IMR-90 (cell line): ENCODE measurements at regions not wholly inside any gene's neighbourhood (a gene's known extent, or its start where the extent isn't known, plus 50 kb on each side); places are given as distances from the start of the nearest gene placed in this dataset.

Source experiments
- ATAC-seq: fragments of 200-7000 bp; cut with Tn5 transposase; 2 replicates; pipeline ENCODE4 v1.9.1; 2020; ENCODE audit warnings: low read depth, mild to moderate bottlenecking, moderate library complexity
- BruUV-seq: library from RNA; stranded (reverse); fragments of 400-500 nt; replicated peaks from 2 replicates; lab custom pipeline; 2021; lab: Mats Ljungman, UMichigan
- CTCF ChIA-PET: fragments of 300-600 bp; formaldehyde crosslinking; extraction: SDS; loops from one replicate; lab custom pipeline; 2021; ENCODE audit warnings: antibody characterized with exemption; lab: Yijun Ruan, JAX
- POLR2A ChIA-PET: fragments of 300-600 bp; sonication (Branson Sonifier 250); formaldehyde crosslinking; loops from one replicate; lab custom pipeline; 2022; ENCODE audit warnings: antibody characterized with exemption; ENCODE audit not compliant: unreplicated experiment; lab: Charles Lee
- DNase-seq: peaks from one replicate; pipeline ENCODE4 v3.0.0; 2013
- H2AFZ ChIP-seq: replicated peaks from 2 replicates; pipeline ENCODE3; 2013; ENCODE audit warnings: low read length, mild to moderate bottlenecking; ENCODE audit not compliant: poor library complexity
- H2AK5ac ChIP-seq: 2 replicates; pipeline ENCODE4 v1.6.1; 2013; ENCODE audit warnings: low read depth, low read length, inconsistent platforms
- H2AK9ac ChIP-seq: replicated peaks from 2 replicates; pipeline ENCODE3; 2013; ENCODE audit warnings: mild to moderate bottlenecking, low read depth, low read length, moderate library complexity; ENCODE audit not compliant: poor library complexity
- H2BK120ac ChIP-seq: 2 replicates; pipeline ENCODE4 v1.6.1; 2013; ENCODE audit warnings: low read depth, low read length, inconsistent platforms
- H2BK15ac ChIP-seq: 3 replicates; pipeline ENCODE4 v1.6.1; 2013; ENCODE audit warnings: low read depth, low read length, inconsistent platforms
- H2BK20ac ChIP-seq: 2 replicates; pipeline ENCODE4 v1.6.1; 2013; ENCODE audit warnings: low read depth, mild to moderate bottlenecking, inconsistent platforms, low read length, moderate library complexity
- H2BK5ac ChIP-seq: 2 replicates; pipeline ENCODE4 v1.6.1; 2013; ENCODE audit warnings: mild to moderate bottlenecking, low read depth, low read length, inconsistent platforms; ENCODE audit not compliant: poor library complexity, severe bottlenecking
- H3K14ac ChIP-seq: replicated peaks from 2 replicates; pipeline ENCODE4 v1.6.1; 2013; ENCODE audit warnings: low read depth, low read length, inconsistent platforms
- H3K18ac ChIP-seq: 2 replicates; pipeline ENCODE4 v1.6.1; 2013; ENCODE audit warnings: low read depth, low read length, control low read depth
- H3K23ac ChIP-seq: 2 replicates; pipeline ENCODE4 v1.6.1; 2013; ENCODE audit warnings: low read depth, low read length, inconsistent platforms
- H3K27ac ChIP-seq: 2 replicates; pipeline ENCODE4 v1.5.1; 2013; ENCODE audit warnings: mild to moderate bottlenecking, control low read depth, low read length; ENCODE audit not compliant: insufficient read depth
- H3K27me3 ChIP-seq: 2 replicates; pipeline ENCODE4 v1.6.1; 2013; ENCODE audit warnings: low read length; ENCODE audit not compliant: control insufficient read depth, insufficient read depth
- H3K36me3 ChIP-seq: 2 replicates; pipeline ENCODE4 v1.6.1; 2013; ENCODE audit warnings: low read length, mixed read lengths; ENCODE audit not compliant: control insufficient read depth, insufficient read depth
- H3K4ac ChIP-seq: 2 replicates; pipeline ENCODE4 v1.6.1; 2013; ENCODE audit warnings: low read depth, low read length, inconsistent platforms
- H3K4me1 ChIP-seq: 2 replicates; pipeline ENCODE4 v1.6.1; 2013; ENCODE audit warnings: low read length, mixed read lengths; ENCODE audit not compliant: control insufficient read depth, insufficient read depth
- H3K4me2 ChIP-seq: 2 replicates; pipeline ENCODE4 v1.6.1; 2013; ENCODE audit warnings: low read depth, mild to moderate bottlenecking, control low read depth, low read length, moderate library complexity
- H3K4me3 ChIP-seq: 2 replicates; pipeline ENCODE4 v1.5.1; 2013; ENCODE audit warnings: low read depth, mild to moderate bottlenecking, control low read depth, low read length, moderate library complexity; ENCODE audit not compliant: insufficient read depth
- H3K56ac ChIP-seq: 2 replicates; pipeline ENCODE4 v1.6.1; 2013; ENCODE audit warnings: low read length, inconsistent platforms; ENCODE audit not compliant: insufficient read depth; ENCODE audit errors: extremely low read depth
- H3K79me1 ChIP-seq, 2 experiments: 2 replicates each; pipeline ENCODE4 v1.6.1; 2013; ENCODE audit warnings: low read length in 2 of 2, inconsistent platforms in 1 of 2, low read depth in 1 of 2
- H3K9ac ChIP-seq: 2 replicates; pipeline ENCODE4 v1.6.1; 2013; ENCODE audit warnings: low read depth, low read length, control low read depth
- H3K9me1 ChIP-seq: 2 replicates; pipeline ENCODE4 v1.6.1; 2013; ENCODE audit warnings: low read length, inconsistent platforms; ENCODE audit not compliant: insufficient read depth
- H3K9me3 ChIP-seq: 2 replicates; pipeline ENCODE4 v1.6.1; 2013; ENCODE audit warnings: low read length; ENCODE audit not compliant: control insufficient read depth, insufficient read depth
- H4K20me1 ChIP-seq: 2 replicates; pipeline ENCODE4 v1.6.1; 2013; ENCODE audit warnings: low read length, inconsistent platforms; ENCODE audit not compliant: insufficient read depth
- H4K5ac ChIP-seq: 2 replicates; pipeline ENCODE4 v1.6.1; 2013; ENCODE audit warnings: mild to moderate bottlenecking, low read depth, low read length, control low read depth
- H4K8ac ChIP-seq, 2 experiments: 2 replicates each; pipeline ENCODE4 v1.6.1; 2013; ENCODE audit warnings: low read depth in 2 of 2, low read length in 2 of 2, control low read depth in 1 of 2, inconsistent platforms in 1 of 2
- H4K91ac ChIP-seq: 2 replicates; pipeline ENCODE4 v1.6.1; 2013; ENCODE audit warnings: low read depth, low read length, inconsistent platforms; ENCODE audit not compliant: insufficient read depth
- BHLHE40 ChIP-seq: fragments of 150-350 bp; IDR thresholded peaks from 2 replicates; pipeline ENCODE4 v1.6.1; 2016; ENCODE audit warnings: mild to moderate bottlenecking, low read depth, low read length
- CHD1 ChIP-seq: IDR thresholded peaks from 2 replicates; pipeline ENCODE4 v1.6.1; 2012; ENCODE audit warnings: low read depth, low read length, improper control_type of control experiment
- ELK1 ChIP-seq: fragments of 150-350 bp; IDR thresholded peaks from 2 replicates; pipeline ENCODE4 v1.6.1; 2016; ENCODE audit warnings: low read depth, mild to moderate bottlenecking, low read length, moderate library complexity, borderline replicate concordance
- FOS ChIP-seq: fragments of 150-350 bp; IDR thresholded peaks from 2 replicates; pipeline ENCODE4 v1.6.1; 2016; ENCODE audit warnings: low read depth, low read length
- MAFK ChIP-seq: IDR thresholded peaks from 2 replicates; pipeline ENCODE4 v1.6.1; 2012; ENCODE audit warnings: low read depth, low read length, improper control_type of control experiment
- MAZ ChIP-seq: IDR thresholded peaks from 2 replicates; pipeline ENCODE4 v1.6.1; 2012; ENCODE audit warnings: low read depth, mild to moderate bottlenecking, low read length, improper control_type of control experiment, moderate library complexity, borderline replicate concordance
- MXI1 ChIP-seq: IDR thresholded peaks from 2 replicates; pipeline ENCODE4 v1.6.1; 2012; ENCODE audit warnings: low read depth, mild to moderate bottlenecking, low read length, moderate library complexity, borderline replicate concordance
- POLR2A ChIP-seq: IDR thresholded peaks from 2 replicates; pipeline ENCODE4 v1.6.1; 2012; ENCODE audit warnings: mild to moderate bottlenecking, low read depth, low read length
- RCOR1 ChIP-seq: IDR thresholded peaks from 2 replicates; pipeline ENCODE4 v1.6.1; 2012; ENCODE audit warnings: mild to moderate bottlenecking, low read length, improper control_type of control experiment; ENCODE audit not compliant: insufficient replicate concordance
- SMC3 ChIP-seq: fragments of 150-350 bp; IDR thresholded peaks from 2 replicates; pipeline ENCODE4 v1.6.1; 2016; ENCODE audit warnings: low read depth, mild to moderate bottlenecking, antibody characterized with exemption, low read length, moderate library complexity
- whole genome bisulfite sequencing, 2 experiments: methylation state at CpG; one replicate each; pipeline versions ENCODE4 v1.1.5 to v1.1.7; 2013; ENCODE audit warnings: missing lambda C conversion rate in 2 of 2; ENCODE audit not compliant: insufficient read length in 1 of 2; ENCODE audit errors: extremely low coverage in 2 of 2; 5-methylcytosine and 5-hydroxymethylcytosine counted together
- dilution Hi-C: fragments of 300-500 bp; cut with HindIII; formaldehyde crosslinking; loops from one replicate; pipeline ENCODE4 v1.14.3; 2018; ENCODE audit warnings: low sequenced_read_pairs; ENCODE audit not compliant: unreplicated experiment
- in situ Hi-C: fragments of 300-500 bp; cut with MboI; formaldehyde crosslinking; loops from 3 replicates; pipeline ENCODE4 v1.14.3; 2019; ENCODE audit warnings: low sequenced_read_pairs, inconsistent platforms, mixed read lengths
- intact Hi-C: fragments of 100-400 bp; cut with micrococcal nuclease; formaldehyde crosslinking; loops from 2 replicates; pipeline ENCODE4 v1.10.0; 2022
- TF ChIP-seq, protein P1 (sequence below): fragments of 150-350 bp; IDR thresholded peaks from 2 replicates; pipeline ENCODE4 v1.6.1; 2017; ENCODE audit warnings: mild to moderate bottlenecking, antibody characterized with exemption, low read length, low read depth

DNA sequence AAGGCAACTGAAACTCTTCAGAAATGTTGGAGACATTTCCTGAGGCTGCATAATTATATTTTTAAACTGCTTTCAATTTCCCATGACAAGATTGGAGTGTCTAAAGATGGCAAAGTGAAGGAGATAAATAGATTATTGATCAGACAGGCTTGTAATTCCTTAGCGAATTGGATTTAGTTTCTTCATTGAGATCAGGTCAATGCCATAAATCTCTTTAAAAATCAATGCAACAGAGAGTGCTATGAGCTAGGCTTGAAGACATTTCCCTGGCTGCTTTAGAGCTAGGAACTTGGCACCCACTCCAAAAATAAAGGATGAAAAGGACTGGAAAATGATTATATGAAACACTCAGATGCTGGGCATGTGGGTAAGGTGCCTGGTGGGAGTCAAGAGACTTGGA, 828.4 kb downstream of the TLR4 start:
- ChIA-PET CTCF (no interaction called here), POLR2A (no interaction called here)
- H3K9me1 ChIP-seq, result no peaks in the 10 kb centered on the region
- intact Hi-C loops, result no loop called here
- no peak overlapping the region for H2BK120ac ChIP-seq
- no peak overlapping the region for H2AFZ ChIP-seq
- no peak overlapping the region for H3K4me3 ChIP-seq
- no peak overlapping the region for H3K56ac ChIP-seq
- no CpG with 5 or more reads among the region's 1 CpG for WGBS, 2 experiments
- no peaks in the 10 kb centered on the region for H4K20me1 ChIP-seq
- no peak overlapping the region for H2BK20ac ChIP-seq
- no peaks in the 10 kb centered on the region for H3K27me3 ChIP-seq
- BruUV-seq, result no TSS peak
- H2AK5ac ChIP-seq, result no peak overlapping the region
- no peak overlapping the region for H3K18ac ChIP-seq
- H3K27ac ChIP-seq, result no peak overlapping the region
- no peak overlapping the region for H4K5ac ChIP-seq
- no peak overlapping the region for H3K14ac ChIP-seq
- DNase-seq (no peak), ATAC-seq (no peak)
- H2AK9ac ChIP-seq, result no peak overlapping the region
- no peaks in the 10 kb centered on the region for H3K79me1 ChIP-seq
- H4K8ac ChIP-seq, result no peak overlapping the region
- TF ChIP-seq MXI1 (no peak), POLR2A (no peak), ELK1 (no peak), BHLHE40 (no peak), SMC3 (no peak), MAFK (no peak), CHD1 (no peak), FOS (no peak), RCOR1 (no peak), MAZ (no peak)
- TF ChIP-seq, protein P1, sequence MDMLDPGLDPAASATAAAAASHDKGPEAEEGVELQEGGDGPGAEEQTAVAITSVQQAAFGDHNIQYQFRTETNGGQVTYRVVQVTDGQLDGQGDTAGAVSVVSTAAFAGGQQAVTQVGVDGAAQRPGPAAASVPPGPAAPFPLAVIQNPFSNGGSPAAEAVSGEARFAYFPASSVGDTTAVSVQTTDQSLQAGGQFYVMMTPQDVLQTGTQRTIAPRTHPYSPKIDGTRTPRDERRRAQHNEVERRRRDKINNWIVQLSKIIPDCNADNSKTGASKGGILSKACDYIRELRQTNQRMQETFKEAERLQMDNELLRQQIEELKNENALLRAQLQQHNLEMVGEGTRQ, result no peak
- no peak overlapping the region for H2BK15ac ChIP-seq
- H3K36me3 ChIP-seq, result no peaks in the 10 kb centered on the region
- no peak overlapping the region for H3K4me2 ChIP-seq
- H3K4ac ChIP-seq, result no peak overlapping the region
- peaks cover 2% of the 10 kb centered on the region; the same call in 1 of the 2 replicates for H3K9me3 ChIP-seq
- no peak overlapping the region for H2BK5ac ChIP-seq
- H3K9ac ChIP-seq, result no peak overlapping the region
- H4K91ac ChIP-seq, result no peak overlapping the region
- dilution Hi-C loops, result no loop called here
- H3K4me1 ChIP-seq, result no peaks in the 10 kb centered on the region
- H3K23ac ChIP-seq, result no peak overlapping the region
- in situ Hi-C loops, result no loop called here
